ENCODE measurements at regions not wholly inside any gene's neighbourhood (a gene's known extent, or its start where the extent isn't known, plus 50 kb on each side); places are given as distances from the start of the nearest gene placed in this dataset.

GRCh38 chr15:98555173-98555515 is 93.2 kb upstream of the IGF1R start:
- Histone ChIP-seq H2AFZ (ENCODE audit: low read depth, low read length, severe bottlenecking) (no peak overlapping the region), H3K27me3 (ENCODE audit: low read length) (no peaks in the 10 kb centered on the region), H3K9me2 (replicated peaks; ENCODE audit: insufficient read depth, low read length) (no peaks in the 10 kb centered on the region), H3K9ac (ENCODE audit: low read length) (no peak overlapping the region), H3K27ac (ENCODE audit: low read depth, low read length) (no peak overlapping the region), H3F3A (ENCODE audit: insufficient read depth) (no peaks in the 10 kb centered on the region), H3K9me3 (ENCODE audit: insufficient read depth, low read length) (no peaks in the 10 kb centered on the region), H3K4me3 (ENCODE audit: insufficient read depth, low read length, poor library complexity, severe bottlenecking) (no peak overlapping the region), H3K79me2 (ENCODE audit: insufficient read depth, low read length) (no peaks in the 10 kb centered on the region), H4K20me1 (ENCODE audit: low read depth, low read length) (no peaks in the 10 kb centered on the region), H3K36me3 (ENCODE audit: low read length) (no peaks in the 10 kb centered on the region), H3K4me2 (ENCODE audit: low read depth, low read length, poor library complexity, severe bottlenecking) (no peak overlapping the region)
- no peak for TF ChIP-seq CTCF (IDR thresholded peaks at IDR 0.05; ENCODE audit: insufficient read depth, low read length, poor library complexity, severe bottlenecking)
- no peak for TF ChIP-seq EZH2phosphoT487 (conservative IDR thresholded peaks at IDR 0.05; ENCODE audit: low read length)

DNA sequence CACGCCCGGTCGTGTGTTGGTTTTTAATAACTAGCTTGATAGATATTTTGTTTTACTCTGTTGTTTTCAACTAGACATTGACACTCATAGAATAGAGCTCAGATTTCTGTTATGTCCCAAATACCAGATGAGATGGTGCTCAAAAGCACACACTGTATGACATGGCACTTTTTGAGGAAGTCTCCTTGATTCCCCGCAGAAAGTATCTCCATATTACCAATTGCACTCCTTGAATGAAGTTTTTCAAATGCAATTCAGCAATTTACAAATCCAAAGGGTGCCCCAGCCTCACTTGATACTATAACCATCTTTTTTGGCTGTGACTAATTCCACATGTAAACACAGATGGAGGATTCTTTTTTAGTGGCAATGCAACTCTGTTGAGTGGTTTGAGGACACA is 92.0 kb upstream of the IGF1R start:
- Histone ChIP-seq H3K27me3 (ENCODE audit: low read length) (no peaks in the 10 kb centered on the region), H3K36me3 (ENCODE audit: low read length) (no peaks in the 10 kb centered on the region), H3K9ac (ENCODE audit: low read length) (no peak overlapping the region), H3F3A (ENCODE audit: insufficient read depth) (no peaks in the 10 kb centered on the region), H3K4me2 (ENCODE audit: low read depth, low read length, poor library complexity, severe bottlenecking) (no peak overlapping the region), H3K79me2 (ENCODE audit: insufficient read depth, low read length) (no peaks in the 10 kb centered on the region), H3K27ac (ENCODE audit: low read depth, low read length) (no peak overlapping the region), H2AFZ (ENCODE audit: low read depth, low read length, severe bottlenecking) (no peak overlapping the region), H3K9me2 (replicated peaks; ENCODE audit: insufficient read depth, low read length) (no peaks in the 10 kb centered on the region), H3K4me3 (ENCODE audit: insufficient read depth, low read length, poor library complexity, severe bottlenecking) (no peak overlapping the region), H3K9me3 (ENCODE audit: insufficient read depth, low read length) (no peaks in the 10 kb centered on the region), H4K20me1 (ENCODE audit: low read depth, low read length) (no peaks in the 10 kb centered on the region)
- TF ChIP-seq EZH2phosphoT487 (conservative IDR thresholded peaks at IDR 0.05; ENCODE audit: low read length), result no peak
- TF ChIP-seq CTCF (IDR thresholded peaks at IDR 0.05; ENCODE audit: insufficient read depth, low read length, poor library complexity, severe bottlenecking), result no peak

DNA sequence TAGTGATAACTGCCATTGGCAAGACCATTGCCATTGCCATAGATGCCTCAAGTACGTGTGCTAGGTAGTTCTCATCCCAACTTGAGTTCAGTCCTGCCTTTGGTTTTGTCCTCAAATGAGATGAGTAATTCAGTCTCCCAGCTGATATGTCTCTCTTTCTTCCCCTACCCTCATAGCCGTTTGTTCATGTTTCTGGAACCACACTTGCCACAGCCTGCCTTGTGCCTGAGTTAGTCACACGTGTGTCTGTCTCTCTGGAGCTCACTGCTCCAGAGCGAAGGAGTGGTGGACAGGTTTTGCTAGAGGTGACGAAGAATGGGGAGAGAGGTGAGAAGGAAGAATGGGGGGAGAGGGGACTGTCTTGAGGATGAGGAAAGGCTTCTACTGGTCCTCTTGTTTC is 88.0 kb upstream of the IGF1R start:
- Histone ChIP-seq H3K4me2 (ENCODE audit: low read depth, low read length, poor library complexity, severe bottlenecking) (no peak overlapping the region), H3K9me2 (replicated peaks; ENCODE audit: insufficient read depth, low read length) (no peaks in the 10 kb centered on the region), H2AFZ (ENCODE audit: low read depth, low read length, severe bottlenecking) (no peak overlapping the region), H3K36me3 (ENCODE audit: low read length) (no peaks in the 10 kb centered on the region), H3K79me2 (ENCODE audit: insufficient read depth, low read length) (no peaks in the 10 kb centered on the region), H3F3A (ENCODE audit: insufficient read depth) (no peaks in the 10 kb centered on the region), H3K27me3 (ENCODE audit: low read length) (no peaks in the 10 kb centered on the region), H3K4me3 (ENCODE audit: insufficient read depth, low read length, poor library complexity, severe bottlenecking) (no peak overlapping the region), H3K9ac (ENCODE audit: low read length) (no peak overlapping the region), H3K27ac (ENCODE audit: low read depth, low read length) (no peak overlapping the region), H3K9me3 (ENCODE audit: insufficient read depth, low read length) (no peaks in the 10 kb centered on the region), H4K20me1 (ENCODE audit: low read depth, low read length) (no peaks in the 10 kb centered on the region)
- TF ChIP-seq EZH2phosphoT487 (conservative IDR thresholded peaks at IDR 0.05; ENCODE audit: low read length), result no peak
- no peak for TF ChIP-seq CTCF (IDR thresholded peaks at IDR 0.05; ENCODE audit: insufficient read depth, low read length, poor library complexity, severe bottlenecking)
